OCI-LY3 (cell line): ENCODE measurements at regions not wholly inside any gene's neighbourhood (a gene's known extent, or its start where the extent isn't known, plus 50 kb on each side); places are given as distances from the start of the nearest gene placed in this dataset.
"Not testable (repeated sequence)": the region's sequence is repeated elsewhere in the genome, so short reads cannot be mapped to it uniquely, and the experiment has no call there.

ENCODE experiments used
- H2AFZ ChIP-seq: fragments of 200-600, 300-600 bp; shearing (Covaris generic); 2 replicates; pipeline ENCODE4 v1.6.0; 2014; ENCODE audit warnings: antibody characterized with exemption, low read depth, low read length
- H3K27ac ChIP-seq: fragments of 200-600, 300-600 bp; sonication (generic); 2 replicates; pipeline ENCODE4 v1.5.1; 2014; ENCODE audit warnings: mild to moderate bottlenecking, low read length, moderate library complexity, mixed read lengths
- H3K27me3 ChIP-seq: fragments of 200-600, 300-600 bp; sonication (generic); 2 replicates; pipeline ENCODE4 v1.6.1; 2014; ENCODE audit warnings: low read depth, low read length, mixed read lengths
- H3K36me3 ChIP-seq: fragments of 200-600, 300-600 bp; sonication (generic); replicated peaks from 2 replicates; pipeline ENCODE3; 2014; ENCODE audit warnings: low read depth, low read length, mixed read lengths
- H3K4me1 ChIP-seq: fragments of 300-600, 200-600 bp; sonication (generic); 2 replicates; pipeline ENCODE4 v1.6.1; 2014; ENCODE audit warnings: low read length, mixed read lengths
- H3K4me2 ChIP-seq: fragments of 200-600, 300-600 bp; sonication (generic); 2 replicates; pipeline ENCODE4 v1.6.1; 2014; ENCODE audit warnings: low read length, mixed read lengths
- H3K4me3 ChIP-seq: fragments of 300-600, 200-600 bp; sonication (generic); 2 replicates; pipeline ENCODE4 v1.5.1; 2014; ENCODE audit warnings: antibody characterized with exemption, mild to moderate bottlenecking, low read length, moderate library complexity
- H3K79me2 ChIP-seq: fragments of 300-600, 200-600 bp; shearing (Covaris generic); 2 replicates; pipeline ENCODE4 v1.6.1; 2014; ENCODE audit warnings: mild to moderate bottlenecking, low read length, mixed read lengths
- H3K9ac ChIP-seq: fragments of 300-600, 200-600 bp; shearing (Covaris generic); 2 replicates; pipeline ENCODE4 v1.6.0; 2014; ENCODE audit warnings: mild to moderate bottlenecking, low read length, moderate library complexity
- H3K9me3 ChIP-seq: fragments of 200-600, 300-600 bp; shearing (Covaris generic); 2 replicates; pipeline ENCODE4 v1.6.1; 2014; ENCODE audit warnings: low read length, mixed read lengths; ENCODE audit not compliant: insufficient read depth
- H4K20me1 ChIP-seq: fragments of 200-600, 300-600 bp; sonication (generic); 2 replicates; pipeline ENCODE4 v1.6.1; 2016; ENCODE audit warnings: low read length, mixed read lengths; ENCODE audit not compliant: insufficient read depth
- CTCF ChIP-seq: fragments of 200-600, 300-600 bp; sonication (generic); IDR thresholded peaks from 2 replicates; pipeline ENCODE4 v1.5.1; 2014; ENCODE audit warnings: antibody characterized with exemption, low read length, low read depth
- EZH2phosphoT487 ChIP-seq: fragments of 200-600 bp; shearing (Covaris generic); IDR thresholded peaks from 2 replicates; pipeline ENCODE4 v1.6.1; 2018; ENCODE audit warnings: antibody characterized with exemption, mixed run types, low read depth

GRCh38 chr10:109618301-109618700, 305.0 kb downstream of the XPNPEP1 start:
- no peak overlapping the region for H3K9ac ChIP-seq
- no peaks in the 10 kb centered on the region for H4K20me1 ChIP-seq
- H3K27me3 ChIP-seq: no peaks in the 10 kb centered on the region
- TF ChIP-seq EZH2phosphoT487 (no peak), CTCF (no peak)
- H3K4me1 ChIP-seq: no peaks in the 10 kb centered on the region
- H2AFZ ChIP-seq: no peak overlapping the region
- no peak overlapping the region for H3K27ac ChIP-seq
- H3K4me3 ChIP-seq: no peak overlapping the region
- H3K36me3 ChIP-seq: no peaks in the 10 kb centered on the region
- no peaks in the 10 kb centered on the region for H3K9me3 ChIP-seq
- no peak overlapping the region for H3K4me2 ChIP-seq
- H3K79me2 ChIP-seq: no peaks in the 10 kb centered on the region

GRCh38 chr10:109616359-109616980, 306.8 kb downstream of the XPNPEP1 start:
- no peaks in the 10 kb centered on the region for H3K36me3 ChIP-seq
- no peak overlapping the region for H3K4me3 ChIP-seq
- H3K27ac ChIP-seq: no peak overlapping the region
- H3K4me1 ChIP-seq: no peaks in the 10 kb centered on the region
- H3K79me2 ChIP-seq: no peaks in the 10 kb centered on the region
- no peak overlapping the region for H3K4me2 ChIP-seq
- H3K27me3 ChIP-seq: no peaks in the 10 kb centered on the region
- H3K9ac ChIP-seq: no peak overlapping the region
- TF ChIP-seq EZH2phosphoT487: no peak
- TF ChIP-seq CTCF: no peak
- no peak overlapping the region for H2AFZ ChIP-seq
- H3K9me3 ChIP-seq: no peaks in the 10 kb centered on the region
- H4K20me1 ChIP-seq: no peaks in the 10 kb centered on the region

- H2AFZ ChIP-seq, H3K79me2 ChIP-seq, H3K9me3 ChIP-seq, H3K4me2 ChIP-seq, H3K9ac ChIP-seq, H3K36me3 ChIP-seq, H3K4me3 ChIP-seq, H3K27ac ChIP-seq, H3K27me3 ChIP-seq, H3K4me1 ChIP-seq, H4K20me1 ChIP-seq: not testable (repeated sequence)
Measured at GRCh38 chr10:109595356-109595755, 328.0 kb downstream of the XPNPEP1 start.

- TF ChIP-seq EZH2phosphoT487: no peak
- no peak for TF ChIP-seq CTCF
- no peak overlapping the region for H3K4me2 ChIP-seq
- H4K20me1 ChIP-seq: no peaks in the 10 kb centered on the region
- H3K4me3 ChIP-seq: no peak overlapping the region
- H3K79me2 ChIP-seq: no peaks in the 10 kb centered on the region
- H3K36me3 ChIP-seq: no peaks in the 10 kb centered on the region
- H2AFZ ChIP-seq: no peak overlapping the region
- H3K27ac ChIP-seq: no peak overlapping the region
- H3K4me1 ChIP-seq: no peaks in the 10 kb centered on the region
- no peak overlapping the region for H3K9ac ChIP-seq
- no peaks in the 10 kb centered on the region for H3K27me3 ChIP-seq
- no peaks in the 10 kb centered on the region for H3K9me3 ChIP-seq
Measured at GRCh38 chr10:109593682-109594081, 329.6 kb downstream of the XPNPEP1 start.
